ENCODE measurements at regions not wholly inside any gene's neighbourhood (a gene's known extent, or its start where the extent isn't known, plus 50 kb on each side); places are given as distances from the start of the nearest gene placed in this dataset.
"Not testable (repeated sequence)": the region's sequence is repeated elsewhere in the genome, so short reads cannot be mapped to it uniquely, and the experiment has no call there.

DNA sequence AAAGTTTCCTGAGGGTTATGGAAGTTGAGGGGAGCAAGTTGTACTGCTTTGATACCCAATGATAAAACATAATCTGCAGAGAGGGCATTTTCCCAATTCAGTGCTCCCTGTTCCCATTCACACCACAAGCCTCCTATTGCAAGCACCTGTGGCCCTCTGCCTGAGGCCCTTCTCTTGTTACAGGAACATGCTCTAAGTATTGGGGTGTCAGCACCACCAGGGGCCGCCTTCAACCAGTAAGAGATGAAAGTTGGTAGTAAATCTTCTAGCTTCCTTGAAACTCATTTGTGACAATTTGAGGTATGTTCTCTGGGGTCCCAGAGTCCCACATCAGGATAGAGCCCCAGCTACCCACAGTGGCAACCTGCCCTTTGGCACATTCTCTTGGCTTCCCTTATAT is 265.4 kb upstream of the ARHGEF26 start:
- Histone ChIP-seq H4K20me1 (ENCODE audit: insufficient read depth, poor library complexity, severe bottlenecking) (no peaks in the 10 kb centered on the region), H3K27ac (no peak overlapping the region), H3K9me3 (ENCODE audit: low read depth) (no peaks in the 10 kb centered on the region), H3K9me2 (replicated peaks; ENCODE audit: insufficient read depth) (no peaks in the 10 kb centered on the region), H3K4me2 (no peak overlapping the region), H3K79me2 (no peaks in the 10 kb centered on the region), H2AFZ (no peak overlapping the region), H3K4me3 (no peak overlapping the region), H3K4me1 (ENCODE audit: insufficient read depth) (no peaks in the 10 kb centered on the region), H3K27me3 (no peaks in the 10 kb centered on the region), H3K36me3 (replicated peaks; ENCODE audit: insufficient read depth, low read depth) (no peaks in the 10 kb centered on the region)
- DNase-seq (ENCODE audit: low spot score) = no peak
- TF ChIP-seq EZH2phosphoT487 (IDR thresholded peaks at IDR 0.05; ENCODE audit: low read depth, severe bottlenecking, unreplicated experiment) = no peak
- TF ChIP-seq EZH2 (IDR thresholded peaks at IDR 0.05; ENCODE audit: borderline replicate concordance) = no peak
- TF ChIP-seq, protein P1, sequence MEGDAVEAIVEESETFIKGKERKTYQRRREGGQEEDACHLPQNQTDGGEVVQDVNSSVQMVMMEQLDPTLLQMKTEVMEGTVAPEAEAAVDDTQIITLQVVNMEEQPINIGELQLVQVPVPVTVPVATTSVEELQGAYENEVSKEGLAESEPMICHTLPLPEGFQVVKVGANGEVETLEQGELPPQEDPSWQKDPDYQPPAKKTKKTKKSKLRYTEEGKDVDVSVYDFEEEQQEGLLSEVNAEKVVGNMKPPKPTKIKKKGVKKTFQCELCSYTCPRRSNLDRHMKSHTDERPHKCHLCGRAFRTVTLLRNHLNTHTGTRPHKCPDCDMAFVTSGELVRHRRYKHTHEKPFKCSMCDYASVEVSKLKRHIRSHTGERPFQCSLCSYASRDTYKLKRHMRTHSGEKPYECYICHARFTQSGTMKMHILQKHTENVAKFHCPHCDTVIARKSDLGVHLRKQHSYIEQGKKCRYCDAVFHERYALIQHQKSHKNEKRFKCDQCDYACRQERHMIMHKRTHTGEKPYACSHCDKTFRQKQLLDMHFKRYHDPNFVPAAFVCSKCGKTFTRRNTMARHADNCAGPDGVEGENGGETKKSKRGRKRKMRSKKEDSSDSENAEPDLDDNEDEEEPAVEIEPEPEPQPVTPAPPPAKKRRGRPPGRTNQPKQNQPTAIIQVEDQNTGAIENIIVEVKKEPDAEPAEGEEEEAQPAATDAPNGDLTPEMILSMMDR (IDR thresholded peaks at IDR 0.05; ENCODE audit: poor library complexity) = no peak
- WGBS (ENCODE audit: low lambda C conversion rate, missing lambda C conversion rate) = 94% methylated on average over 1 of the region's 1 CpG

DNA sequence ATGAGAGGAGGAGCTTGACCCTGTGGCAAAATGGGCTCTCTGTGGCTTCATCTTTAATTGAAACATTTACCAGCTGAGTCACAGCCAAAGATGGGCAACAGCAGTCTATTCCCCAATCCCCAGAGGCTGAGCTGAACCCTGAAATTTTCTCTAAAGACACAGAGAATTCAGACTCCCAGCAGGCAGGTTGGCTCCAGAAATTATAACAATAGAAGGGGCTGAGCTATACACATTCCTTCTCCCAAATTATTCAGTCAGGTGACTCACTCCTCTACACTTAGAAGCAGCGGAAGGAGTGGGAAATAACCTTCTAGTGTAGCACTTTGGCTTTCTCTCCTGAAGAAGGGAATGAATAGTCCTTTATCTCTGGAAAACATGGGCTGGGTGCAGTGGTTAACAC is 264.3 kb upstream of the ARHGEF26 start:
- no peak overlapping the region for H3K4me3 ChIP-seq
- H3K79me2 ChIP-seq = no peaks in the 10 kb centered on the region
- no peaks in the 10 kb centered on the region for H3K9me2 ChIP-seq (replicated peaks; ENCODE audit: insufficient read depth)
- H3K27me3 ChIP-seq = no peaks in the 10 kb centered on the region
- H2AFZ ChIP-seq = no peak overlapping the region
- no peak for TF ChIP-seq EZH2phosphoT487 (IDR thresholded peaks at IDR 0.05; ENCODE audit: low read depth, severe bottlenecking, unreplicated experiment)
- TF ChIP-seq EZH2 (IDR thresholded peaks at IDR 0.05; ENCODE audit: borderline replicate concordance) = no peak
- TF ChIP-seq, protein P1 (IDR thresholded peaks at IDR 0.05; ENCODE audit: poor library complexity) = no peak
- H3K4me1 ChIP-seq (ENCODE audit: insufficient read depth) = no peaks in the 10 kb centered on the region
- no peaks in the 10 kb centered on the region for H4K20me1 ChIP-seq (ENCODE audit: insufficient read depth, poor library complexity, severe bottlenecking)
- no peaks in the 10 kb centered on the region for H3K36me3 ChIP-seq (replicated peaks; ENCODE audit: insufficient read depth, low read depth)
- no peak overlapping the region for H3K27ac ChIP-seq
- DNase-seq (ENCODE audit: low spot score) = no peak
- WGBS (ENCODE audit: low lambda C conversion rate, missing lambda C conversion rate) = 87% methylated on average over 1 of the region's 1 CpG
- no peak overlapping the region for H3K4me2 ChIP-seq
- H3K9me3 ChIP-seq (ENCODE audit: low read depth) = no peaks in the 10 kb centered on the region

DNA sequence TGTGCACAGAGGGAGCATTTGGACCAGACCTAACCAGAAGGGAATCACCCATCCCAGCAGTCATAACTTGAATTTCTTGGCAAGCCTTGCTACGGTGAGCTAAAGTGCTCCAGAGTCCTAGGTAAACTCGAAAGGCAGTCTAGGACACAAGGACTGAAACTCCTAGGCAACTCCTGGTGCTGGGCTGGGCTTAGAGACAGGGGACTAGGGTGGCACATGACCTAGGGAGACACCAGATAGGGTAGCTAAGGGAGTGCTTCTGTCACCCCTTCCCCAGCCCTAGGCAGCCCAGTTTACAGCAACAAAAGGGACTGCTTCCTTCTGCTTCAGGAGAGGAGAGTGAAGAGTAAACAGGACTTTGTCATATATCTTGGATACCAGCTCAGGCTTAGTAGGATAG is 256.4 kb upstream of the ARHGEF26 start:
- no peaks in the 10 kb centered on the region for H3K4me1 ChIP-seq (ENCODE audit: insufficient read depth)
- H3K27ac ChIP-seq = no peak overlapping the region
- 94% methylated on average over 2 of the region's 2 CpGs for WGBS (ENCODE audit: low lambda C conversion rate, missing lambda C conversion rate)
- H3K9me3 ChIP-seq (ENCODE audit: low read depth) = no peaks in the 10 kb centered on the region
- no peaks in the 10 kb centered on the region for H3K9me2 ChIP-seq (replicated peaks; ENCODE audit: insufficient read depth)
- no peak for DNase-seq (ENCODE audit: low spot score)
- H3K27me3 ChIP-seq = no peaks in the 10 kb centered on the region
- H3K4me3 ChIP-seq = no peak overlapping the region
- no peaks in the 10 kb centered on the region for H4K20me1 ChIP-seq (ENCODE audit: insufficient read depth, poor library complexity, severe bottlenecking)
- no peaks in the 10 kb centered on the region for H3K79me2 ChIP-seq
- no peak overlapping the region for H2AFZ ChIP-seq
- H3K4me2 ChIP-seq = no peak overlapping the region
- no peaks in the 10 kb centered on the region for H3K36me3 ChIP-seq (replicated peaks; ENCODE audit: insufficient read depth, low read depth)
- TF ChIP-seq, protein P1 (IDR thresholded peaks at IDR 0.05; ENCODE audit: poor library complexity) = no peak

DNA sequence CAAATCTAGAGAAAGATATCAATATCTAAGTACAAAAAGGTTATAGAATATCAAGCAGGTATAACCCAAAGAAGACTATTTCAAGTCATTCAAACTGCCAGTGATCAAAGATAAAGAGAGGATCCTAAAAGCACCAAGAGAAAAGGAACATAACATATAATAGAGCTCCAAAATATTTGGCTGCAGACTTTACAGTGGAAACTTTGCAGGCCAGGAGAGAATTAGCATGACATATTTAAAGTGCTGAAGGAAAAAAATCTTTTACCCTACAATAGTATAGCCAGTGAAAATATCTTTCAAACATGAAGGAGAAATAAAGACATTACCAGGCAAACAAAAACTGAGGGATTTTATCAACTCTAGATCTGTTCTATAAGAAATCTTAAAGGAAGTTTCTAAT is 254.3 kb upstream of the ARHGEF26 start:
- no peaks in the 10 kb centered on the region for H3K36me3 ChIP-seq (replicated peaks; ENCODE audit: insufficient read depth, low read depth)
- no peaks in the 10 kb centered on the region for H3K4me1 ChIP-seq (ENCODE audit: insufficient read depth)
- no peak for DNase-seq (ENCODE audit: low spot score)
- no peaks in the 10 kb centered on the region for H3K79me2 ChIP-seq
- TF ChIP-seq, protein P1 (IDR thresholded peaks at IDR 0.05; ENCODE audit: poor library complexity) = no peak
- no peak for TF ChIP-seq EZH2phosphoT487 (IDR thresholded peaks at IDR 0.05; ENCODE audit: low read depth, severe bottlenecking, unreplicated experiment)
- no peak for TF ChIP-seq EZH2 (IDR thresholded peaks at IDR 0.05; ENCODE audit: borderline replicate concordance)
- H2AFZ ChIP-seq = no peak overlapping the region
- H4K20me1 ChIP-seq (ENCODE audit: insufficient read depth, poor library complexity, severe bottlenecking) = no peaks in the 10 kb centered on the region
- no peak overlapping the region for H3K4me2 ChIP-seq
- no peaks in the 10 kb centered on the region for H3K9me2 ChIP-seq (replicated peaks; ENCODE audit: insufficient read depth)
- H3K4me3 ChIP-seq = no peak overlapping the region
- no peaks in the 10 kb centered on the region for H3K9me3 ChIP-seq (ENCODE audit: low read depth)
- H3K27me3 ChIP-seq = no peaks in the 10 kb centered on the region
- H3K27ac ChIP-seq = no peak overlapping the region

DNA sequence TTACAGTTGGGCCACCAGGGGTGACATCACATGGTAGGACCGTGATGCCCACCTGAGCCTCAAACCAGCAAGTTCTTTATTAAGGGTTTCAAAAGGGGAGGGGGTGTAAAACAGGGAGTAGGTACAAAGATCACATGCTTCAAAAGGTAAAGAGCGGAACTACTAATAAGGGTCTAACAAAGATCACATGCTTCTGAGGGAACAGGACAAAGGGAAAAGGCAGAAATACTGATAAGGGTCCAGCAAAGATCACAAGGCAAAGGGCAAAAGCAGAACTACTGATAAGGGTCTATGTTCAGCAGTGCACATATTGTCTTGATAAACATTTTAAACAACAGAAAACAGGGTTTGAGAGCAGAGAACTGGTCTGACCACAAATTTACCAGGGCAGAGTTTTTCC is 246.8 kb upstream of the ARHGEF26 start:
- WGBS (ENCODE audit: low lambda C conversion rate, missing lambda C conversion rate) = 79% methylated on average over 2 of the region's 2 CpGs
- H3K9me2 ChIP-seq (replicated peaks; ENCODE audit: insufficient read depth) = not testable (repeated sequence)

More for the DNA sequence above, 246.8 kb upstream of the ARHGEF26 start:
- not testable (repeated sequence) for H3K27me3 ChIP-seq; H3K79me2 ChIP-seq; H3K36me3 ChIP-seq (replicated peaks; ENCODE audit: insufficient read depth, low read depth); H3K27ac ChIP-seq; H3K4me1 ChIP-seq (ENCODE audit: insufficient read depth); H3K4me2 ChIP-seq; H2AFZ ChIP-seq; H3K4me3 ChIP-seq; DNase-seq (ENCODE audit: low spot score); H3K9me3 ChIP-seq (ENCODE audit: low read depth); H4K20me1 ChIP-seq (ENCODE audit: insufficient read depth, poor library complexity, severe bottlenecking)
